Spleen (tissue), 11 donors: ENCODE measurements at regions not wholly inside any gene's neighbourhood (a gene's known extent, or its start where the extent isn't known, plus 50 kb on each side); places are given as distances from the start of the nearest gene placed in this dataset.

Experiments used
- DNase-seq: peaks from one replicate; pipeline ENCODE4 v3.0.0-alpha.2; 2020
- H3K27ac ChIP-seq, 8 donors: fragments of 200-600 bp; sonication (generic) in 7 of 8; 1 replicate in 4 of 8; 2 replicates in 4 of 8; pipeline versions ENCODE4 v1.5.0 to v1.8.0; 2016 to 2021; ENCODE audit warnings: inconsistent platforms in 4 of 8, mild to moderate bottlenecking in 4 of 8, moderate library complexity in 1 of 8
- H3K27me3 ChIP-seq, 7 donors: fragments of 200-600 bp; sonication (generic) in 6 of 7; replicated peaks in 1 of 7; 1 replicate in 4 of 7; 2 replicates in 3 of 7; pipeline versions ENCODE4 v1.5.0 to v1.8.0; 2016 to 2021; ENCODE audit warnings: inconsistent platforms in 3 of 7, mild to moderate bottlenecking in 1 of 7
- H3K36me3 ChIP-seq, 6 donors: fragments of 200-600 bp; sonication (generic) in 5 of 6; 1 replicate in 4 of 6; 2 replicates in 2 of 6; pipeline versions ENCODE4 v1.5.0 to v1.8.0; 2016 to 2021; ENCODE audit warnings: inconsistent platforms in 2 of 6
- H3K4me1 ChIP-seq, 6 donors: fragments of 200-600 bp; sonication (generic) in 5 of 6; 1 replicate in 3 of 6; 2 replicates in 3 of 6; pipeline versions ENCODE4 v1.5.0 to v1.8.0; 2016 to 2021; ENCODE audit warnings: inconsistent platforms in 3 of 6
- H3K4me3 ChIP-seq, 8 donors: fragments of 200-600 bp; sonication (generic) in 7 of 8; 1 replicate in 4 of 8; 2 replicates in 4 of 8; pipeline versions ENCODE4 v1.5.0 to v1.8.0; 2016 to 2021; ENCODE audit warnings: inconsistent platforms in 4 of 8, mild to moderate bottlenecking in 4 of 8, moderate library complexity in 2 of 8
- H3K9me3 ChIP-seq, 8 donors: fragments of 200-600 bp; sonication (generic) in 7 of 8; 1 replicate in 4 of 8; 2 replicates in 4 of 8; pipeline versions ENCODE4 v1.5.0 to v1.8.0; 2016 to 2021; ENCODE audit warnings: inconsistent platforms in 4 of 8
- CTCF ChIP-seq, 11 experiments: fragments of 200-600 bp in 7 of 11; fragments of 450-650 bp in 4 of 11; sonication (generic) in 4 of 11; IDR thresholded peaks in 8 of 11; conservative IDR thresholded peaks in 3 of 11; 1 replicate in 7 of 11; 2 replicates in 4 of 11; pipeline versions ENCODE4 v1.4.0 to v1.8.0; 2016 to 2021; ENCODE audit warnings: antibody characterized with exemption in 11 of 11, inconsistent platforms in 4 of 11, mild to moderate bottlenecking in 1 of 11
- POLR2A ChIP-seq, 3 donors: fragments of 450-650 bp; IDR thresholded peaks; one replicate each; pipeline ENCODE4 v1.5.1; 2017; ENCODE audit warnings: antibody characterized with exemption in 3 of 3, mild to moderate bottlenecking in 1 of 3
- POLR2AphosphoS5 ChIP-seq, 3 donors: sonication (generic); formaldehyde crosslinking; IDR thresholded peaks; one replicate each; pipeline ENCODE4 v1.5.1; 2017; ENCODE audit warnings: antibody characterized with exemption in 3 of 3
- WGBS, 5 donors: extraction: QIAGEN DNeasy Blood & Tissue Kit in 3 of 5; methylation state at CpG; one replicate each; pipeline versions ENCODE4 v1.1.5 to v1.1.7; 2013 to 2018; 5-methylcytosine and 5-hydroxymethylcytosine counted together
- intact Hi-C: fragments of 100-400 bp; cut with DNase I; formaldehyde crosslinking; loops from one replicate; pipeline ENCODE4 v1.15.0; 2023; ENCODE audit warnings: low total_unique reads
- donor health status: healthy with polysubstance abuse.
- donor health status: DM: no; HTN: no; CAD: no; lungs with moderate emphysema.
- donor health status: DM: no; HTN: no; CAD: no.
- donor health status: Bipolar disorder and iron deficiency.
- donor health status: healthy.
- donor health status: DM: no; HTN: no; CAD: no.
- donor health status: DM: yes; HTN: yes; CAD: no.

GRCh38 chr2:240213476-240214421 lies 73.3 kb upstream of the OTOS start:
- DNase-seq, result peak; percentile 65
- intact Hi-C loops, result no loop called here
- Histone ChIP-seq H3K27me3 (peaks cover 0 to 23% (median 0%) of the 10 kb centered on the region in 7 donors), H3K36me3 (no peaks in the 10 kb centered on the region), H3K4me3 (no peak overlapping the region), H3K4me1 (no peaks in the 10 kb centered on the region), H3K27ac (no peak overlapping the region), H3K9me3 (no peaks in the 10 kb centered on the region)
- TF ChIP-seq POLR2AphosphoS5 (IDR thresholded peaks at IDR 0.05) (no peak), CTCF (IDR thresholded peaks at IDR 0.05 in 8 of 11, conservative IDR thresholded peaks at IDR 0.05 in 3 of 11) (no peak), POLR2A (IDR thresholded peaks at IDR 0.05) (no peak)
- WGBS, 5 donors, result 78 to 82% (median 81%) methylated on average over 19 to 22 of the region's 22 CpGs

GRCh38 chr2:240214790-240215675 lies 74.6 kb upstream of the OTOS start:
- Histone ChIP-seq H3K27ac (peak overlapping the region in 2 of 8 donors; percentile 28 to 33), H3K36me3 (no peaks in the 10 kb centered on the region), H3K27me3 (peaks cover 0 to 23% (median 0%) of the 10 kb centered on the region in 7 donors), H3K4me1 (no peaks in the 10 kb centered on the region), H3K9me3 (no peaks in the 10 kb centered on the region), H3K4me3 (no peak overlapping the region)
- 82 to 88% (median 85%) methylated on average over 10 to 25 of the region's 25 CpGs for WGBS, 5 donors
- intact Hi-C loops, result no loop called here
- peak; percentile 69 for DNase-seq
- TF ChIP-seq POLR2AphosphoS5 (IDR thresholded peaks at IDR 0.05) (no peak), POLR2A (IDR thresholded peaks at IDR 0.05) (no peak), CTCF (IDR thresholded peaks at IDR 0.05 in 8 of 11, conservative IDR thresholded peaks at IDR 0.05 in 3 of 11) (no peak)

- Histone ChIP-seq H3K27ac (no peak overlapping the region), H3K36me3 (no peaks in the 10 kb centered on the region), H3K9me3 (no peaks in the 10 kb centered on the region), H3K4me1 (no peaks in the 10 kb centered on the region), H3K27me3 (peaks cover 0 to 22% (median 0%) of the 10 kb centered on the region in 7 donors), H3K4me3 (no peak overlapping the region)
- intact Hi-C loops, result no loop called here
- 70 to 90% (median 80%) methylated on average over 2 to 8 of the region's 8 CpGs for whole genome bisulfite sequencing, 5 donors
- peak; percentile 51 for DNase-seq
- TF ChIP-seq POLR2AphosphoS5 (IDR thresholded peaks at IDR 0.05) (no peak), POLR2A (IDR thresholded peaks at IDR 0.05) (no peak), CTCF (IDR thresholded peaks at IDR 0.05 in 8 of 11, conservative IDR thresholded peaks at IDR 0.05 in 3 of 11) (no peak)
These were observed 75.2 kb upstream of the OTOS start for GRCh38 chr2:240215676-240216051.
